DOHH2 (cell line): ENCODE measurements at regions not wholly inside any gene's neighbourhood (a gene's known extent, or its start where the extent isn't known, plus 50 kb on each side); places are given as distances from the start of the nearest gene placed in this dataset.

Experiments used
- H3F3A ChIP-seq: fragments of 200-600 bp; sonication (generic), shearing (Covaris generic); 2 replicates; pipeline ENCODE4 v1.6.0; 2016; ENCODE audit warnings: antibody characterized with exemption, mild to moderate bottlenecking; ENCODE audit not compliant: control insufficient read depth, insufficient read depth
- H3K27ac ChIP-seq: fragments of 200-600 bp; sonication (generic); 2 replicates; pipeline ENCODE4 v1.5.1; 2014; ENCODE audit warnings: low read depth, mild to moderate bottlenecking, low read length, moderate library complexity
- H3K27me3 ChIP-seq: fragments of 200-600 bp; sonication (generic); 2 replicates; pipeline ENCODE4 v1.6.1; 2014; ENCODE audit warnings: mild to moderate bottlenecking, low read length, mixed read lengths; ENCODE audit not compliant: control insufficient read depth
- H3K36me3 ChIP-seq: fragments of 200-600 bp; sonication (generic); 2 replicates; pipeline ENCODE4 v1.6.1; 2014; ENCODE audit warnings: mild to moderate bottlenecking, low read length, moderate library complexity, mixed read lengths; ENCODE audit not compliant: control insufficient read depth
- H3K4me1 ChIP-seq: fragments of 200-600 bp; sonication (generic); 2 replicates; pipeline ENCODE4 v1.6.1; 2014; ENCODE audit warnings: mild to moderate bottlenecking, low read length, mixed read lengths; ENCODE audit not compliant: control insufficient read depth
- H3K4me2 ChIP-seq: fragments of 200-600 bp; sonication (generic); 2 replicates; pipeline ENCODE4 v1.6.0; 2014; ENCODE audit warnings: mild to moderate bottlenecking, low read length, moderate library complexity
- H3K4me3 ChIP-seq: fragments of 200-600 bp; sonication (generic); 2 replicates; pipeline ENCODE4 v1.5.1; 2014; ENCODE audit warnings: mild to moderate bottlenecking, low read length, mixed read lengths
- H3K79me2 ChIP-seq: fragments of 200-600 bp; sonication (generic); 2 replicates; pipeline ENCODE4 v1.6.1; 2014; ENCODE audit warnings: mild to moderate bottlenecking, low read length, mixed read lengths; ENCODE audit not compliant: control insufficient read depth
- H3K9me2 ChIP-seq: fragments of 200-600 bp; sonication (generic); replicated peaks from 2 replicates; pipeline ENCODE4 v1.6.1; 2014; ENCODE audit warnings: mild to moderate bottlenecking, low read length, mixed read lengths; ENCODE audit not compliant: control insufficient read depth
- H3K9me3 ChIP-seq: fragments of 200-600 bp; sonication (generic); 2 replicates; pipeline ENCODE4 v1.6.1; 2014; ENCODE audit warnings: antibody characterized with exemption, low read length, mixed read lengths; ENCODE audit not compliant: control insufficient read depth, insufficient read depth
- H4K20me1 ChIP-seq: fragments of 200-600 bp; sonication (generic); 2 replicates; pipeline ENCODE4 v1.6.0; 2014; ENCODE audit warnings: low read depth, mild to moderate bottlenecking, antibody characterized with exemption, low read length, moderate library complexity; ENCODE audit not compliant: control insufficient read depth, insufficient read depth
- CTCF ChIP-seq: fragments of 200-600 bp; sonication (generic); IDR thresholded peaks from one replicate; pipeline ENCODE4 v1.5.1; 2014; ENCODE audit warnings: antibody characterized with exemption, mild to moderate bottlenecking, low read depth, low read length; ENCODE audit not compliant: poor library complexity, severe bottlenecking
- EZH2phosphoT487 ChIP-seq: fragments of 200-600 bp; sonication (generic); IDR thresholded peaks from 2 replicates; pipeline ENCODE4 v1.6.1; 2017; ENCODE audit warnings: borderline replicate concordance, mild to moderate bottlenecking, antibody characterized with exemption, low read length, moderate library complexity, mixed read lengths

GRCh38 chr4:10761903-10762302, 77.3 kb upstream of the CLNK start:
- H3K9me3 ChIP-seq: no peaks in the 10 kb centered on the region
- H3K27ac ChIP-seq: no peak overlapping the region
- H3K36me3 ChIP-seq: no peaks in the 10 kb centered on the region
- no peak overlapping the region for H3K4me3 ChIP-seq
- no peaks in the 10 kb centered on the region for H3K27me3 ChIP-seq
- no peaks in the 10 kb centered on the region for H3K4me1 ChIP-seq
- H3K79me2 ChIP-seq: no peaks in the 10 kb centered on the region
- no peak overlapping the region for H3K4me2 ChIP-seq
- TF ChIP-seq EZH2phosphoT487 (no peak), CTCF (no peak)
- no peaks in the 10 kb centered on the region for H3F3A ChIP-seq
- no peaks in the 10 kb centered on the region for H3K9me2 ChIP-seq
- H4K20me1 ChIP-seq: no peaks in the 10 kb centered on the region

GRCh38 chr4:10760086-10760485, 75.5 kb upstream of the CLNK start:
- H3K27me3 ChIP-seq: no peaks in the 10 kb centered on the region
- H3K4me1 ChIP-seq: no peaks in the 10 kb centered on the region
- H3K27ac ChIP-seq: no peak overlapping the region
- H3K9me3 ChIP-seq: no peaks in the 10 kb centered on the region
- no peaks in the 10 kb centered on the region for H3K36me3 ChIP-seq
- no peak overlapping the region for H3K4me2 ChIP-seq
- no peak overlapping the region for H3K4me3 ChIP-seq
- no peaks in the 10 kb centered on the region for H3F3A ChIP-seq
- no peaks in the 10 kb centered on the region for H4K20me1 ChIP-seq
- no peaks in the 10 kb centered on the region for H3K9me2 ChIP-seq
- no peak for TF ChIP-seq EZH2phosphoT487
- no peak for TF ChIP-seq CTCF
- H3K79me2 ChIP-seq: no peaks in the 10 kb centered on the region

GRCh38 chr4:10758906-10759305, 74.3 kb upstream of the CLNK start:
- Histone ChIP-seq H3K27me3 (no peaks in the 10 kb centered on the region), H3K79me2 (no peaks in the 10 kb centered on the region), H3K27ac (no peak overlapping the region), H3K4me2 (no peak overlapping the region), H3K4me3 (no peak overlapping the region), H3K9me3 (no peaks in the 10 kb centered on the region), H3F3A (no peaks in the 10 kb centered on the region), H4K20me1 (no peaks in the 10 kb centered on the region), H3K4me1 (no peaks in the 10 kb centered on the region), H3K36me3 (no peaks in the 10 kb centered on the region), H3K9me2 (no peaks in the 10 kb centered on the region)
- no peak for TF ChIP-seq CTCF
- no peak for TF ChIP-seq EZH2phosphoT487
